Small intestine (tissue), 7 donors: ENCODE measurements at regions not wholly inside any gene's neighbourhood (a gene's known extent, or its start where the extent isn't known, plus 50 kb on each side); places are given as distances from the start of the nearest gene placed in this dataset.

Experiments used
- DNase-seq, 2 donors: peaks; one replicate each; pipeline versions ENCODE4 v3.0.0 to v3.0.0-alpha.2; 2013
- FAIRE-seq: peaks from 2 replicates; lab custom pipeline; 2012; peaks lifted over from hg19 to GRCh38; lab: Jason Lieb, UNC
- H3K27ac ChIP-seq, 3 donors: one replicate each; pipeline ENCODE4 v1.5.1; 2013; ENCODE audit warnings: low read length in 2 of 3, mild to moderate bottlenecking in 2 of 3, control low read depth in 1 of 3, inconsistent platforms in 1 of 3, low read depth in 1 of 3, moderate library complexity in 1 of 3
- H3K27me3 ChIP-seq, 3 donors: one replicate each; pipeline ENCODE4 v1.6.1; 2013; ENCODE audit warnings: low read length in 3 of 3, inconsistent platforms in 1 of 3; ENCODE audit not compliant: control insufficient read depth in 3 of 3, insufficient read depth in 3 of 3
- H3K36me3 ChIP-seq, 3 donors: one replicate each; pipeline ENCODE4 v1.6.1; 2013; ENCODE audit warnings: low read length in 3 of 3, inconsistent platforms in 1 of 3, low read depth in 1 of 3, mild to moderate bottlenecking in 1 of 3, moderate library complexity in 1 of 3; ENCODE audit not compliant: control insufficient read depth in 3 of 3, insufficient read depth in 2 of 3
- H3K4me1 ChIP-seq, 3 donors: one replicate each; pipeline ENCODE4 v1.6.1; 2013; ENCODE audit warnings: low read length in 2 of 3, inconsistent platforms in 1 of 3, low read depth in 1 of 3, mild to moderate bottlenecking in 1 of 3, moderate library complexity in 1 of 3; ENCODE audit not compliant: control insufficient read depth in 3 of 3, insufficient read depth in 2 of 3
- H3K4me3 ChIP-seq, 3 donors: one replicate each; pipeline ENCODE4 v1.5.1; 2013; ENCODE audit warnings: low read length in 3 of 3, control low read depth in 1 of 3, inconsistent platforms in 1 of 3, low read depth in 1 of 3, mild to moderate bottlenecking in 1 of 3, moderate library complexity in 1 of 3
- H3K9me3 ChIP-seq, 2 donors: one replicate each; pipeline ENCODE4 v1.6.1; 2013; ENCODE audit warnings: low read depth in 1 of 2, low read length in 1 of 2; ENCODE audit not compliant: control insufficient read depth in 2 of 2, insufficient read depth in 1 of 2
- WGBS, 3 donors: extraction: QIAGEN DNeasy Blood & Tissue Kit; methylation state at CpG; one replicate each; pipeline ENCODE4 v1.1.7; 2013; 5-methylcytosine and 5-hydroxymethylcytosine counted together
- donor health status: healthy with polysubstance abuse.
- donor health status: control.
- donor health status: control.
- donor health status: Bipolar disorder and iron deficiency.
- donor health status: healthy.

- Histone ChIP-seq H3K4me1 (peaks cover 0 to 10% (median 0%) of the 10 kb centered on the region in 3 donors), H3K9me3 (peaks cover 0 to 3% of the 10 kb centered on the region in 2 donors), H3K27ac (no peak overlapping the region), H3K36me3 (no peaks in the 10 kb centered on the region), H3K4me3 (no peak overlapping the region), H3K27me3 (no peaks in the 10 kb centered on the region)
- no peak for FAIRE-seq
- no peak for DNase-seq
Measured at GRCh38 chr18:69326094-69326493, 74.6 kb upstream of the DOK6 start.

GRCh38 chr18:69328086-69328485, 72.6 kb upstream of the DOK6 start:
- FAIRE-seq (no peak), DNase-seq (no peak)
- 91 to 93% (median 92%) methylated on average over 13 of the region's 13 CpGs for whole genome bisulfite sequencing, 3 donors

GRCh38 chr18:69330385-69331005, 70.2 kb upstream of the DOK6 start:
- Histone ChIP-seq H3K27me3 (no peaks in the 10 kb centered on the region), H3K9me3 (no peaks in the 10 kb centered on the region), H3K4me3 (no peak overlapping the region), H3K27ac (peak overlapping the region in 1 of 3 donors; percentile 15), H3K36me3 (no peaks in the 10 kb centered on the region), H3K4me1 (peaks cover 0 to 10% (median 0%) of the 10 kb centered on the region in 3 donors)
- FAIRE-seq (no peak), DNase-seq (peak; percentile 10 to 72)
- WGBS, 3 donors, result 9 to 41% (median 29%) methylated on average over 4 of the region's 4 CpGs

More at GRCh38 chr18:69328086-69328485, 72.6 kb upstream of the DOK6 start:
- Histone ChIP-seq H3K36me3 (no peaks in the 10 kb centered on the region), H3K4me1 (peaks cover 0 to 10% (median 0%) of the 10 kb centered on the region in 3 donors), H3K9me3 (peaks cover 0 to 1% of the 10 kb centered on the region in 2 donors), H3K27ac (no peak overlapping the region), H3K27me3 (no peaks in the 10 kb centered on the region), H3K4me3 (no peak overlapping the region)

GRCh38 chr18:69349912-69350597, 50.6 kb upstream of the DOK6 start:
- FAIRE-seq (no peak), DNase-seq (no peak)
- Histone ChIP-seq H3K4me3 (no peak overlapping the region), H3K36me3 (no peaks in the 10 kb centered on the region), H3K27me3 (no peaks in the 10 kb centered on the region), H3K4me1 (no peaks in the 10 kb centered on the region), H3K27ac (no peak overlapping the region), H3K9me3 (no peaks in the 10 kb centered on the region)
- 42 to 60% (median 49%) methylated on average over 7 of the region's 7 CpGs for WGBS, 3 donors
